ENCODE measurements at regions not wholly inside any gene's neighbourhood (a gene's known extent, or its start where the extent isn't known, plus 50 kb on each side); places are given as distances from the start of the nearest gene placed in this dataset.

GRCh38 chr13:33624253-33624652 is 193.7 kb upstream of the RFC3 start:
- Histone ChIP-seq H3K4me1 (no peaks in the 10 kb centered on the region), H3K9ac (no peak overlapping the region), H3K79me2 (no peaks in the 10 kb centered on the region), H3K27me3 (ENCODE audit: control insufficient read depth, insufficient read depth, low read length) (no peaks in the 10 kb centered on the region), H2AFZ (no peak overlapping the region), H3K27ac (no peak overlapping the region), H3K36me3 (ENCODE audit: control insufficient read depth, insufficient read depth, low read length) (no peaks in the 10 kb centered on the region), H3K9me3 (ENCODE audit: control insufficient read depth, low read length) (no peaks in the 10 kb centered on the region), H3K4me2 (ENCODE audit: low read length) (no peak overlapping the region), H3K4me3 (ENCODE audit: low read depth, low read length) (no peak overlapping the region)
- no peak for TF ChIP-seq CTCF (IDR thresholded peaks at IDR 0.05)

- no peak overlapping the region for H2AFZ ChIP-seq
- H3K27ac ChIP-seq, result no peak overlapping the region
- H3K4me1 ChIP-seq, result no peaks in the 10 kb centered on the region
- H3K4me2 ChIP-seq (ENCODE audit: low read length), result no peak overlapping the region
- no peaks in the 10 kb centered on the region for H3K36me3 ChIP-seq (ENCODE audit: control insufficient read depth, insufficient read depth, low read length)
- TF ChIP-seq CTCF (IDR thresholded peaks at IDR 0.05), result no peak
- H3K27me3 ChIP-seq (ENCODE audit: control insufficient read depth, insufficient read depth, low read length), result no peaks in the 10 kb centered on the region
- no peak overlapping the region for H3K4me3 ChIP-seq (ENCODE audit: low read depth, low read length)
- no peaks in the 10 kb centered on the region for H3K79me2 ChIP-seq
- no peaks in the 10 kb centered on the region for H3K9me3 ChIP-seq (ENCODE audit: control insufficient read depth, low read length)
- no peak overlapping the region for H3K9ac ChIP-seq
These were observed 193.2 kb upstream of the RFC3 start for GRCh38 chr13:33624740-33625139.

- Histone ChIP-seq H3K27ac (no peak overlapping the region), H2AFZ (no peak overlapping the region), H3K4me1 (no peaks in the 10 kb centered on the region), H3K27me3 (ENCODE audit: control insufficient read depth, insufficient read depth, low read length) (no peaks in the 10 kb centered on the region), H3K79me2 (no peaks in the 10 kb centered on the region), H3K9me3 (ENCODE audit: control insufficient read depth, low read length) (no peaks in the 10 kb centered on the region), H3K4me2 (ENCODE audit: low read length) (no peak overlapping the region), H3K9ac (no peak overlapping the region), H3K4me3 (ENCODE audit: low read depth, low read length) (no peak overlapping the region), H3K36me3 (ENCODE audit: control insufficient read depth, insufficient read depth, low read length) (no peaks in the 10 kb centered on the region)
- TF ChIP-seq CTCF (IDR thresholded peaks at IDR 0.05), result no peak
These were observed 191.5 kb upstream of the RFC3 start for GRCh38 chr13:33626407-33626806.

GRCh38 chr13:33628662-33629061 is 189.3 kb upstream of the RFC3 start:
- Histone ChIP-seq H3K9me3 (ENCODE audit: control insufficient read depth, low read length) (no peaks in the 10 kb centered on the region), H3K27me3 (ENCODE audit: control insufficient read depth, insufficient read depth, low read length) (no peaks in the 10 kb centered on the region), H3K4me3 (ENCODE audit: low read depth, low read length) (no peak overlapping the region), H3K27ac (no peak overlapping the region), H3K4me2 (ENCODE audit: low read length) (no peak overlapping the region), H3K36me3 (ENCODE audit: control insufficient read depth, insufficient read depth, low read length) (no peaks in the 10 kb centered on the region), H3K79me2 (no peaks in the 10 kb centered on the region), H3K9ac (no peak overlapping the region), H3K4me1 (no peaks in the 10 kb centered on the region), H2AFZ (no peak overlapping the region)
- TF ChIP-seq CTCF (IDR thresholded peaks at IDR 0.05), result no peak

- H3K9me3 ChIP-seq (ENCODE audit: control insufficient read depth, low read length), result no peaks in the 10 kb centered on the region
- H3K36me3 ChIP-seq (ENCODE audit: control insufficient read depth, insufficient read depth, low read length), result no peaks in the 10 kb centered on the region
- no peak overlapping the region for H3K4me2 ChIP-seq (ENCODE audit: low read length)
- no peak overlapping the region for H3K9ac ChIP-seq
- H3K27ac ChIP-seq, result no peak overlapping the region
- no peak for TF ChIP-seq CTCF (IDR thresholded peaks at IDR 0.05)
- H2AFZ ChIP-seq, result no peak overlapping the region
- no peaks in the 10 kb centered on the region for H3K27me3 ChIP-seq (ENCODE audit: control insufficient read depth, insufficient read depth, low read length)
- H3K4me3 ChIP-seq (ENCODE audit: low read depth, low read length), result no peak overlapping the region
- no peaks in the 10 kb centered on the region for H3K79me2 ChIP-seq
- no peaks in the 10 kb centered on the region for H3K4me1 ChIP-seq
These were observed 188.2 kb upstream of the RFC3 start for GRCh38 chr13:33629605-33630360.

Measured in parathyroid adenoma (tissue), 2 donors.